Activated CD8-positive, alpha-beta memory T cell treated with anti-CD3 and anti-CD28 coated beads, Interleukin-2, amount 50 U/mL, for 24 hours (primary cell): ENCODE measurements at regions not wholly inside any gene's neighbourhood (a gene's known extent, or its start where the extent isn't known, plus 50 kb on each side); places are given as distances from the start of the nearest gene placed in this dataset.

Experiments
- DNase-seq: peaks from one replicate; pipeline ENCODE4 v3.0.0-alpha.2; 2020; ENCODE audit errors: extremely low read depth

- peak; percentile 38 for DNase-seq
Observed at GRCh38 chr20:59403261-59403961, 103.0 kb downstream of the EDN3 start.

- no peak for DNase-seq
Observed at GRCh38 chr20:59403962-59404314, 103.5 kb downstream of the EDN3 start.

GRCh38 chr20:59404749-59405148 is 104.3 kb downstream of the EDN3 start:
- no peak for DNase-seq

GRCh38 chr20:59405226-59406200 is 105.1 kb downstream of the EDN3 start:
- DNase-seq: no peak

GRCh38 chr20:59406446-59406845 is 106.0 kb downstream of the EDN3 start:
- DNase-seq: no peak

- no peak for DNase-seq
Observed at GRCh38 chr20:59411170-59411569, 110.8 kb downstream of the EDN3 start.

- DNase-seq: no peak
Observed at GRCh38 chr20:59411589-59411988, 111.2 kb downstream of the EDN3 start.

GRCh38 chr20:59412181-59412580 is 111.8 kb downstream of the EDN3 start:
- DNase-seq: no peak

- DNase-seq: no peak
Observed at GRCh38 chr20:59412875-59413284, 112.5 kb downstream of the EDN3 start.

GRCh38 chr20:59413326-59413865 is 113.0 kb downstream of the EDN3 start:
- no peak for DNase-seq

GRCh38 chr20:59414936-59415623 is 114.7 kb downstream of the EDN3 start:
- no peak for DNase-seq

GRCh38 chr20:59416916-59417315 is 116.5 kb downstream of the EDN3 start:
- DNase-seq: no peak

GRCh38 chr20:59421089-59421488 is 120.7 kb downstream of the EDN3 start:
- no peak for DNase-seq

GRCh38 chr20:59421920-59422637 is 121.7 kb downstream of the EDN3 start:
- DNase-seq: no peak

- no peak for DNase-seq
Observed at GRCh38 chr20:59422872-59423544, 122.6 kb downstream of the EDN3 start.

GRCh38 chr20:59424976-59425375 is 124.6 kb downstream of the EDN3 start:
- no peak for DNase-seq

- DNase-seq: no peak
Observed at GRCh38 chr20:59425572-59425971, 125.2 kb downstream of the EDN3 start.

GRCh38 chr20:59428006-59428405 is 127.6 kb downstream of the EDN3 start:
- no peak for DNase-seq

GRCh38 chr20:59428441-59429205 is 128.2 kb downstream of the EDN3 start:
- DNase-seq: no peak

GRCh38 chr20:59429396-59429795 is 129.0 kb downstream of the EDN3 start:
- DNase-seq: no peak
